ENCODE measurements at regions not wholly inside any gene's neighbourhood (a gene's known extent, or its start where the extent isn't known, plus 50 kb on each side); places are given as distances from the start of the nearest gene placed in this dataset.

DNA sequence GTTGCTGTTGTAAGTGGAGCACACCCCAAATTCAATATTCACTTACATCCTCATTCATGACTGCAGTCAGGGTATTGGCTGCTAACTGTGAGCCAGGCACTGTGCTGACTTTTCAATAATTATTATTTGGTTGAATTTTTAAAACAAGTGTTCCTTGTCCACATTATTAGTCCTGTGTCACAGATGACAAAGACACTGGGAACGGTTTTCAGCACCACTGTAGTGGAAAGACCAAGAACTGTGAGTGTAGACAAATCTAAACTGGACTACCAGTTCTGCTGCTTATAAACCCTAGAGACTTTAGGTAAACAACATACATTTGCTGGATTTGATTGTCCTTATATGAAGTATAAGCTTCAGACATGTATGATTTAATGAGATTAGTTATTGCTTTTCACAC is 197.7 kb upstream of the ROBO2 start:
- no peak for TF ChIP-seq POLR2A (IDR thresholded peaks at IDR 0.05)
- TF ChIP-seq, protein P1, sequence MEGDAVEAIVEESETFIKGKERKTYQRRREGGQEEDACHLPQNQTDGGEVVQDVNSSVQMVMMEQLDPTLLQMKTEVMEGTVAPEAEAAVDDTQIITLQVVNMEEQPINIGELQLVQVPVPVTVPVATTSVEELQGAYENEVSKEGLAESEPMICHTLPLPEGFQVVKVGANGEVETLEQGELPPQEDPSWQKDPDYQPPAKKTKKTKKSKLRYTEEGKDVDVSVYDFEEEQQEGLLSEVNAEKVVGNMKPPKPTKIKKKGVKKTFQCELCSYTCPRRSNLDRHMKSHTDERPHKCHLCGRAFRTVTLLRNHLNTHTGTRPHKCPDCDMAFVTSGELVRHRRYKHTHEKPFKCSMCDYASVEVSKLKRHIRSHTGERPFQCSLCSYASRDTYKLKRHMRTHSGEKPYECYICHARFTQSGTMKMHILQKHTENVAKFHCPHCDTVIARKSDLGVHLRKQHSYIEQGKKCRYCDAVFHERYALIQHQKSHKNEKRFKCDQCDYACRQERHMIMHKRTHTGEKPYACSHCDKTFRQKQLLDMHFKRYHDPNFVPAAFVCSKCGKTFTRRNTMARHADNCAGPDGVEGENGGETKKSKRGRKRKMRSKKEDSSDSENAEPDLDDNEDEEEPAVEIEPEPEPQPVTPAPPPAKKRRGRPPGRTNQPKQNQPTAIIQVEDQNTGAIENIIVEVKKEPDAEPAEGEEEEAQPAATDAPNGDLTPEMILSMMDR (IDR thresholded peaks at IDR 0.05): no peak

Data from breast epithelium (tissue), 3 donors.